BLaER1 (cell line): ENCODE measurements at regions not wholly inside any gene's neighbourhood (a gene's known extent, or its start where the extent isn't known, plus 50 kb on each side); places are given as distances from the start of the nearest gene placed in this dataset.

ENCODE experiments used
- H3K27ac ChIP-seq: shearing (Covaris generic); formaldehyde crosslinking; 2 replicates; pipeline ENCODE4 v1.8.1; 2022
- H3K27me3 ChIP-seq: shearing (Covaris generic); formaldehyde crosslinking; 2 replicates; pipeline ENCODE4 v1.8.1; 2022
- H3K36me3 ChIP-seq: shearing (Covaris generic); formaldehyde crosslinking; 2 replicates; pipeline ENCODE4 v1.8.1; 2022
- H3K4me1 ChIP-seq: shearing (Covaris generic); formaldehyde crosslinking; 2 replicates; pipeline ENCODE4 v1.8.1; 2022
- H3K4me2 ChIP-seq: shearing (Covaris generic); formaldehyde crosslinking; 2 replicates; pipeline ENCODE4 v1.8.1; 2022
- H3K4me3 ChIP-seq: shearing (Covaris generic); formaldehyde crosslinking; 2 replicates; pipeline ENCODE4 v1.8.1; 2022
- H3K9ac ChIP-seq: shearing (Covaris generic); formaldehyde crosslinking; 2 replicates; pipeline ENCODE4 v1.8.1; 2022
- H3K9me3 ChIP-seq: shearing (Covaris generic); formaldehyde crosslinking; 2 replicates; pipeline ENCODE4 v1.8.1; 2022
- H4K20me1 ChIP-seq: shearing (Covaris generic); formaldehyde crosslinking; 2 replicates; pipeline ENCODE4 v1.8.1; 2022
- Cebpa-rat ChIP-seq: shearing (Covaris generic); IDR thresholded peaks from 2 replicates; pipeline ENCODE4 v1.8.1; 2022

GRCh38 chr9:89234205-89235067, 55.8 kb upstream of the SHC3 start:
- Histone ChIP-seq H3K27me3 (peaks cover 11% of the 10 kb centered on the region; the same call in 1 of the 2 replicates), H3K27ac (no peak overlapping the region), H3K9ac (no peak overlapping the region), H3K4me3 (peak overlapping the region; percentile 47), H4K20me1 (no peaks in the 10 kb centered on the region), H3K4me2 (peak overlapping the region; percentile 92), H3K36me3 (no peaks in the 10 kb centered on the region), H3K4me1 (peaks cover 16% of the 10 kb centered on the region), H3K9me3 (no peaks in the 10 kb centered on the region)
- TF ChIP-seq Cebpa-rat, result no peak

GRCh38 chr9:89236955-89237573, 58.4 kb upstream of the SHC3 start:
- no peaks in the 10 kb centered on the region for H3K9me3 ChIP-seq
- H3K4me2 ChIP-seq, result no peak overlapping the region
- no peak for TF ChIP-seq Cebpa-rat

GRCh38 chr9:89238424-89238823, 59.8 kb upstream of the SHC3 start:
- Histone ChIP-seq H3K9me3 (no peaks in the 10 kb centered on the region), H3K4me2 (no peak overlapping the region), H3K36me3 (no peaks in the 10 kb centered on the region), H3K27ac (no peak overlapping the region), H3K4me3 (no peak overlapping the region), H3K9ac (no peak overlapping the region), H3K4me1 (peaks cover 16% of the 10 kb centered on the region), H3K27me3 (peaks cover 8% of the 10 kb centered on the region; the same call in 1 of the 2 replicates), H4K20me1 (no peaks in the 10 kb centered on the region)
- TF ChIP-seq Cebpa-rat, result no peak

More at GRCh38 chr9:89236955-89237573, 58.4 kb upstream of the SHC3 start:
- H3K9ac ChIP-seq, result no peak overlapping the region
- peaks cover 11% of the 10 kb centered on the region; the same call in 1 of the 2 replicates for H3K27me3 ChIP-seq
- peaks cover 16% of the 10 kb centered on the region for H3K4me1 ChIP-seq
- no peaks in the 10 kb centered on the region for H4K20me1 ChIP-seq
- H3K27ac ChIP-seq, result no peak overlapping the region
- no peak overlapping the region for H3K4me3 ChIP-seq
- no peaks in the 10 kb centered on the region for H3K36me3 ChIP-seq

GRCh38 chr9:89243296-89244061, 64.9 kb upstream of the SHC3 start:
- no peaks in the 10 kb centered on the region for H3K9me3 ChIP-seq
- H3K27ac ChIP-seq, result no peak overlapping the region
- no peaks in the 10 kb centered on the region for H3K4me1 ChIP-seq
- H3K36me3 ChIP-seq, result no peaks in the 10 kb centered on the region
- H3K4me3 ChIP-seq, result no peak overlapping the region
- H3K9ac ChIP-seq, result no peak overlapping the region
- no peaks in the 10 kb centered on the region for H3K27me3 ChIP-seq
- TF ChIP-seq Cebpa-rat, result no peak
- no peaks in the 10 kb centered on the region for H4K20me1 ChIP-seq
- H3K4me2 ChIP-seq, result no peak overlapping the region

- Histone ChIP-seq H3K4me3 (no peak overlapping the region), H3K4me2 (no peak overlapping the region), H4K20me1 (no peaks in the 10 kb centered on the region), H3K9me3 (no peaks in the 10 kb centered on the region), H3K9ac (no peak overlapping the region), H3K36me3 (no peaks in the 10 kb centered on the region), H3K27me3 (no peaks in the 10 kb centered on the region), H3K4me1 (peaks cover 6% of the 10 kb centered on the region), H3K27ac (no peak overlapping the region)
- no peak for TF ChIP-seq Cebpa-rat
Measured at GRCh38 chr9:89246840-89247239, 64.2 kb upstream of the CKS2 start.

- Histone ChIP-seq H3K9me3 (peaks cover 3% of the 10 kb centered on the region), H3K27ac (no peak overlapping the region), H3K4me3 (no peak overlapping the region), H3K27me3 (no peaks in the 10 kb centered on the region), H3K36me3 (no peaks in the 10 kb centered on the region), H4K20me1 (no peaks in the 10 kb centered on the region), H3K4me1 (peaks cover 6% of the 10 kb centered on the region), H3K9ac (no peak overlapping the region), H3K4me2 (no peak overlapping the region)
- TF ChIP-seq Cebpa-rat, result no peak
Measured at GRCh38 chr9:89247431-89248353, 63.3 kb upstream of the CKS2 start.

GRCh38 chr9:89249001-89249400, 62.0 kb upstream of the CKS2 start:
- no peaks in the 10 kb centered on the region for H4K20me1 ChIP-seq
- H3K4me3 ChIP-seq, result no peak overlapping the region
- H3K9me3 ChIP-seq, result peaks cover 8% of the 10 kb centered on the region
- H3K4me2 ChIP-seq, result 0 out of 2 replicates have a peak overlapping the region, but pooled peaks have one; percentile 4
- H3K27me3 ChIP-seq, result no peaks in the 10 kb centered on the region
- no peak overlapping the region for H3K9ac ChIP-seq
- no peaks in the 10 kb centered on the region for H3K36me3 ChIP-seq
- no peak for TF ChIP-seq Cebpa-rat
- no peak overlapping the region for H3K27ac ChIP-seq
- peaks cover 6% of the 10 kb centered on the region for H3K4me1 ChIP-seq

GRCh38 chr9:89252651-89253267, 58.2 kb upstream of the CKS2 start:
- H3K36me3 ChIP-seq, result no peaks in the 10 kb centered on the region
- H3K9me3 ChIP-seq, result peaks cover 10% of the 10 kb centered on the region
- H3K4me1 ChIP-seq, result peaks cover 13% of the 10 kb centered on the region
- TF ChIP-seq Cebpa-rat, result no peak
- H3K27me3 ChIP-seq, result no peaks in the 10 kb centered on the region
- no peak overlapping the region for H3K4me2 ChIP-seq
- H3K27ac ChIP-seq, result no peak overlapping the region
- no peak overlapping the region for H3K9ac ChIP-seq
- H3K4me3 ChIP-seq, result no peak overlapping the region
- H4K20me1 ChIP-seq, result no peaks in the 10 kb centered on the region
